HUES6 (cell line): ENCODE measurements at regions not wholly inside any gene's neighbourhood (a gene's known extent, or its start where the extent isn't known, plus 50 kb on each side); places are given as distances from the start of the nearest gene placed in this dataset.
"Not testable (repeated sequence)": the region's sequence is repeated elsewhere in the genome, so short reads cannot be mapped to it uniquely, and the experiment has no call there.

Experiments
- H3K27ac ChIP-seq: 2 replicates; pipeline ENCODE4 v1.7.0; 2013; ENCODE audit warnings: low read depth, mild to moderate bottlenecking, low read length, inconsistent platforms
- H3K27me3 ChIP-seq: 2 replicates; pipeline ENCODE4 v1.6.1; 2013; ENCODE audit warnings: low read length; ENCODE audit not compliant: control insufficient read depth, insufficient read depth
- H3K36me3 ChIP-seq: 2 replicates; pipeline ENCODE4 v1.6.1; 2013; ENCODE audit warnings: low read length; ENCODE audit not compliant: control insufficient read depth, insufficient read depth
- H3K4me1 ChIP-seq: 2 replicates; pipeline ENCODE4 v1.6.1; 2013; ENCODE audit warnings: low read length; ENCODE audit not compliant: control insufficient read depth, insufficient read depth
- H3K4me3 ChIP-seq: 2 replicates; pipeline ENCODE4 v1.5.1; 2013; ENCODE audit warnings: low read depth, low read length
- H3K9ac ChIP-seq: one replicate; pipeline ENCODE4 v1.6.1; 2013; ENCODE audit warnings: mild to moderate bottlenecking, low read length
- H3K9me3 ChIP-seq: 2 replicates; pipeline ENCODE4 v1.6.1; 2013; ENCODE audit warnings: low read depth, low read length; ENCODE audit not compliant: control insufficient read depth, insufficient read depth

GRCh38 chr1:95640746-95641145 lies 406.7 kb downstream of the RWDD3 start:
- Histone ChIP-seq H3K27ac (no peak overlapping the region), H3K27me3 (no peaks in the 10 kb centered on the region), H3K4me1 (no peaks in the 10 kb centered on the region)

GRCh38 chr1:95641386-95641785 lies 407.4 kb downstream of the RWDD3 start:
- Histone ChIP-seq H3K9ac (no peak overlapping the region), H3K4me3 (no peak overlapping the region), H3K27ac (no peak overlapping the region), H3K36me3 (no peaks in the 10 kb centered on the region), H3K4me1 (no peaks in the 10 kb centered on the region), H3K9me3 (no peaks in the 10 kb centered on the region), H3K27me3 (no peaks in the 10 kb centered on the region)

More at GRCh38 chr1:95640746-95641145, 406.7 kb downstream of the RWDD3 start:
- Histone ChIP-seq H3K9me3 (no peaks in the 10 kb centered on the region), H3K36me3 (no peaks in the 10 kb centered on the region), H3K4me3 (no peak overlapping the region), H3K9ac (no peak overlapping the region)

- H3K27ac ChIP-seq, result no peak overlapping the region
- H3K9ac ChIP-seq, result no peak overlapping the region
- no peaks in the 10 kb centered on the region for H3K4me1 ChIP-seq
- H3K36me3 ChIP-seq, result no peaks in the 10 kb centered on the region
- no peaks in the 10 kb centered on the region for H3K27me3 ChIP-seq
- H3K4me3 ChIP-seq, result no peak overlapping the region
- H3K9me3 ChIP-seq, result 0 out of 2 replicates have a peak, but pooled peaks cover 5% of the 10 kb centered on the region
Measured at GRCh38 chr1:95642035-95642434, 408.0 kb downstream of the RWDD3 start.

GRCh38 chr1:95643071-95643470 lies 409.1 kb downstream of the RWDD3 start:
- no peaks in the 10 kb centered on the region for H3K4me1 ChIP-seq
- H3K27me3 ChIP-seq, result no peaks in the 10 kb centered on the region
- H3K36me3 ChIP-seq, result no peaks in the 10 kb centered on the region
- no peak overlapping the region for H3K27ac ChIP-seq
- peaks cover 8% of the 10 kb centered on the region; the same call in 1 of the 2 replicates for H3K9me3 ChIP-seq
- no peak overlapping the region for H3K4me3 ChIP-seq
- H3K9ac ChIP-seq, result no peak overlapping the region

- H3K4me1 ChIP-seq, H3K4me3 ChIP-seq, H3K36me3 ChIP-seq, H3K27ac ChIP-seq, H3K27me3 ChIP-seq, H3K9ac ChIP-seq: not testable (repeated sequence)
- peaks cover 11% of the 10 kb centered on the region; the same call in 1 of the 2 replicates for H3K9me3 ChIP-seq
Measured at GRCh38 chr1:95645126-95645525, 411.1 kb downstream of the RWDD3 start.

- Histone ChIP-seq H3K4me3 (no peak overlapping the region), H3K9ac (no peak overlapping the region), H3K4me1 (no peaks in the 10 kb centered on the region), H3K36me3 (no peaks in the 10 kb centered on the region), H3K9me3 (peaks cover 11% of the 10 kb centered on the region; the same call in 1 of the 2 replicates), H3K27me3 (no peaks in the 10 kb centered on the region), H3K27ac (no peak overlapping the region)
Measured at GRCh38 chr1:95650631-95651030, 416.6 kb downstream of the RWDD3 start.

- Histone ChIP-seq H3K9ac (no peak overlapping the region), H3K4me3 (no peak overlapping the region), H3K27ac (no peak overlapping the region), H3K27me3 (no peaks in the 10 kb centered on the region), H3K36me3 (no peaks in the 10 kb centered on the region), H3K9me3 (peaks cover 6% of the 10 kb centered on the region; the same call in 1 of the 2 replicates), H3K4me1 (no peaks in the 10 kb centered on the region)
Measured at GRCh38 chr1:95652423-95652965, 418.5 kb downstream of the RWDD3 start.

- Histone ChIP-seq H3K4me1 (no peaks in the 10 kb centered on the region), H3K9me3 (no peaks in the 10 kb centered on the region), H3K9ac (no peak overlapping the region), H3K27ac (no peak overlapping the region), H3K27me3 (no peaks in the 10 kb centered on the region), H3K4me3 (no peak overlapping the region), H3K36me3 (no peaks in the 10 kb centered on the region)
Measured at GRCh38 chr1:95653618-95654017, 419.6 kb downstream of the RWDD3 start.

GRCh38 chr1:95655321-95656020 lies 421.5 kb downstream of the RWDD3 start:
- no peaks in the 10 kb centered on the region for H3K27me3 ChIP-seq
- no peak overlapping the region for H3K9ac ChIP-seq
- no peaks in the 10 kb centered on the region for H3K9me3 ChIP-seq
- no peak overlapping the region for H3K4me3 ChIP-seq
- H3K36me3 ChIP-seq, result no peaks in the 10 kb centered on the region
- H3K27ac ChIP-seq, result no peak overlapping the region
- H3K4me1 ChIP-seq, result no peaks in the 10 kb centered on the region

- Histone ChIP-seq H3K27ac (no peak overlapping the region), H3K9ac (no peak overlapping the region), H3K4me1 (no peaks in the 10 kb centered on the region), H3K4me3 (no peak overlapping the region), H3K9me3 (no peaks in the 10 kb centered on the region), H3K36me3 (no peaks in the 10 kb centered on the region), H3K27me3 (no peaks in the 10 kb centered on the region)
Measured at GRCh38 chr1:95657248-95657647, 423.2 kb downstream of the RWDD3 start.

- Histone ChIP-seq H3K36me3 (no peaks in the 10 kb centered on the region), H3K27me3 (no peaks in the 10 kb centered on the region), H3K9me3 (peaks cover 9% of the 10 kb centered on the region), H3K4me1 (no peaks in the 10 kb centered on the region), H3K9ac (no peak overlapping the region), H3K4me3 (no peak overlapping the region), H3K27ac (no peak overlapping the region)
Measured at GRCh38 chr1:95659166-95659565, 425.2 kb downstream of the RWDD3 start.
